ENCODE measurements at regions not wholly inside any gene's neighbourhood (a gene's known extent, or its start where the extent isn't known, plus 50 kb on each side); places are given as distances from the start of the nearest gene placed in this dataset.

DNA sequence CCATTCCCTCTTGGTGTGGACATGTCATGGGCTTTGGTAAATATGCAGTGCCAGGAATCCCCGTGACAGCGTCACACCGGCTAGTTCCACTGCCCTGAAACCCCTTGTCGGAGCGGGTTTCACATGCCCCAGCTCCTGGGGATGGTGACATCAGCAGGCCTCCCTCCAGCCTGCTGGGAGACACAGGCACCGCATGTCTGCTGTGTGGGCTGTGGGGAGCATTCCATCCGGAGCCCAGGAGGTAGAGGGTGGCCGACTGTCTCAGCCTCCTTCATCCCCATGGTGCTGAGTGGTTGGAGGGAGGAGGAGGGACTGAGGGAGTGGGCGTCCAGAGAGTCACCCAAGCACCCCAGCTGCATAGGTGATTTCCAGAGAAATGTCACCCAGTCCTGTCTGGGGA lies 1161.1 kb downstream of the BRD1 start:
- ATAC-seq (no peak), DNase-seq (peak in 1 of 2 donors; percentile 30)
- intact Hi-C loops (cut with DNase I) = no loop called here
- Histone ChIP-seq H3K4me3 (no peak overlapping the region), H3K9me3 (peaks cover 7% of the 10 kb centered on the region), H3K27me3 (ENCODE audit: insufficient read depth in 3 of 3, low read length in 2 of 3) (peaks cover 0 to 2% (median 0%) of the 10 kb centered on the region in 3 donors), H3K4me1 (no peaks in the 10 kb centered on the region), H3K36me3 (ENCODE audit: insufficient read depth in 1 of 2, low read depth in 1 of 2) (no peaks in the 10 kb centered on the region), H3K27ac (no peak overlapping the region)
- TF ChIP-seq, protein P1, sequence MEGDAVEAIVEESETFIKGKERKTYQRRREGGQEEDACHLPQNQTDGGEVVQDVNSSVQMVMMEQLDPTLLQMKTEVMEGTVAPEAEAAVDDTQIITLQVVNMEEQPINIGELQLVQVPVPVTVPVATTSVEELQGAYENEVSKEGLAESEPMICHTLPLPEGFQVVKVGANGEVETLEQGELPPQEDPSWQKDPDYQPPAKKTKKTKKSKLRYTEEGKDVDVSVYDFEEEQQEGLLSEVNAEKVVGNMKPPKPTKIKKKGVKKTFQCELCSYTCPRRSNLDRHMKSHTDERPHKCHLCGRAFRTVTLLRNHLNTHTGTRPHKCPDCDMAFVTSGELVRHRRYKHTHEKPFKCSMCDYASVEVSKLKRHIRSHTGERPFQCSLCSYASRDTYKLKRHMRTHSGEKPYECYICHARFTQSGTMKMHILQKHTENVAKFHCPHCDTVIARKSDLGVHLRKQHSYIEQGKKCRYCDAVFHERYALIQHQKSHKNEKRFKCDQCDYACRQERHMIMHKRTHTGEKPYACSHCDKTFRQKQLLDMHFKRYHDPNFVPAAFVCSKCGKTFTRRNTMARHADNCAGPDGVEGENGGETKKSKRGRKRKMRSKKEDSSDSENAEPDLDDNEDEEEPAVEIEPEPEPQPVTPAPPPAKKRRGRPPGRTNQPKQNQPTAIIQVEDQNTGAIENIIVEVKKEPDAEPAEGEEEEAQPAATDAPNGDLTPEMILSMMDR (IDR thresholded peaks at IDR 0.05) = no peak
- WGBS, 3 donors = 51 to 72% (median 63%) methylated on average over 9 of the region's 9 CpGs

DNA sequence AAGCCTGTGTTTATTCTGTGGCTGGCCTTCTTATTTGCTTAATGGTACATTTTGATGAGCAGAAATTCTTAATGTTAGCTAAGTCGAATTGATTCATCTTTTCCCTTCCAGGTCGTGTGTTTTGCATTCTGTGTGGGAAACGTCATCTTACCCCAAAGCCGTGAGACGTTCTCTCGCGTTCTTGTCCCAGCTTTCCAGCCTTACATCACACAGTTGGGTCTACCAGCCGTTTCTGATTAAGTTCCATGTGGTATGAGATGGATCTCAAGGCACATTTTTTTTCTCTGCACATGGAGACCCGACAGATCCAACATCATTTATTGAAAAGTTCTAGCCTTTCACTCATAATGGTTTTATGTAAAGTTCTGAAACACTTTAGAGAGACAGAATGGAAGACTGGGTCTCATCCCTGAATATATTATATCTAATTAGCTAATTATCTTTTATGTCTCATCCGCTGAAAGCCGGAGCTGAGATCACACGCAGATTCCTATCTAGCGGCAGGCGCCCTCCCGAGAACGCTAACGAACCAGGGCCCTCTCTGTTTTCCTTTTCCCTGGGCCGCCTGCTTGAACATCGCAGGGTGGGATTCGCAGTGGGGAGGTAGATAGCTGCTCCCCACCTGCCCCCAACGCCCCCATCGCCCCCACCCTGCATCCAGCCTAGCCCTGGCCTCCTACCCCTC lies 1162.2 kb downstream of the BRD1 start:
- WGBS, 3 donors = 80 to 86% (median 82%) methylated on average over 22 of the region's 22 CpGs
- Histone ChIP-seq H3K4me1 (no peaks in the 10 kb centered on the region), H3K36me3 (ENCODE audit: insufficient read depth in 1 of 2, low read depth in 1 of 2) (no peaks in the 10 kb centered on the region), H3K9me3 (peaks cover 7% of the 10 kb centered on the region), H3K27ac (no peak overlapping the region), H3K27me3 (ENCODE audit: insufficient read depth in 3 of 3, low read length in 2 of 3) (peaks cover 0 to 2% (median 0%) of the 10 kb centered on the region in 3 donors), H3K4me3 (no peak overlapping the region)
- TF ChIP-seq, protein P1 (IDR thresholded peaks at IDR 0.05) = no peak
- ATAC-seq = no peak
- DNase-seq = peak in 1 of 2 donors; percentile 8
- intact Hi-C loops (cut with DNase I) = no loop called here

DNA sequence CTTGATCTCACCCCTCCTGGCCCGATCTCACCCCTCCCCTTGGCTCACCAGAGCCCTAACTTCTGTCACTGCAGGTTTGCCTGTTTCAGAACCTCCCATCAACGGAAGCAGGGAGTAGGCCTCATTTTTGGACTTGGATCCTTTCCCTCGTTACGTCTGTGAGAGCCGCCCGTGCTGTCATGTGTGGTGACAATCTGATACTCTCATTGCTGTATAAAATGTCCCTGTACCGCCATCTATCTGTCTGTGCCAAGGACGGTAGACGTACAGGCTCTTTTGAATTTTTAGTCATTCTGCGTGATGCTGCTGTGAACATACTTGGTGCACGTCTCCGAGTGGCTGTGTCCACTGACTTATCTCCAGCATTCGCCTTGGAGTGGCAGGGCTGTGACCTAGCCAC lies 1163.1 kb downstream of the BRD1 start:
- Histone ChIP-seq H3K9me3 (peaks cover 7% of the 10 kb centered on the region), H3K4me3 (no peak overlapping the region), H3K4me1 (no peaks in the 10 kb centered on the region), H3K27ac (no peak overlapping the region), H3K36me3 (ENCODE audit: insufficient read depth in 1 of 2, low read depth in 1 of 2) (no peaks in the 10 kb centered on the region), H3K27me3 (ENCODE audit: insufficient read depth in 3 of 3, low read length in 2 of 3) (peaks cover 0 to 2% (median 0%) of the 10 kb centered on the region in 3 donors)
- 80 to 85% (median 83%) methylated on average over 13 of the region's 13 CpGs for WGBS, 3 donors
- TF ChIP-seq, protein P1 (IDR thresholded peaks at IDR 0.05) = no peak
- DNase-seq = peak in 1 of 2 donors; percentile 4
- no peak for ATAC-seq
- intact Hi-C loops (cut with DNase I) = no loop called here

DNA sequence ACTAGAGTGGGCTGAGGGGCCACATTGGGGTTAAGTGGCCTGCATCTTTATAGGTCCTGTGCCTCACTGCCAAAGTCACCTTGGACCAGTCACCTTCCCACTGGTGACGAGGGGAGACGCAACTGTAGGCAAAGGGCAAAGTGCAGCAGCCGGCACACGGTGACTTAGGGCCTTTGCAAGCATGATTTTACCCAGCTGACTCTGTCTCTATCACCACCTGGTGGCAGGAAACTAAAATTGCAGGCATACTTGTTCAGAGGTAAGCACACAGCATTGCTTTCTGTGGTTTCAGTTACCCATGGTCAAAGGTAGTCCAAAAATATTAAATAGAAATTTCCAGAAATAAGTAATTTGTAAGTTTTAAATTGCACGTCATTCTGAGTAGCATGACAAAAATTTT lies 1164.4 kb downstream of the BRD1 start:
- WGBS, 3 donors = 66 to 73% (median 68%) methylated on average over 5 of the region's 5 CpGs
- peak in 1 of 2 donors; percentile 38 for DNase-seq
- no peaks in the 10 kb centered on the region for H3K27me3 ChIP-seq (ENCODE audit: insufficient read depth in 3 of 3, low read length in 2 of 3)
- H3K4me3 ChIP-seq = no peak overlapping the region
- intact Hi-C loops (cut with DNase I) = no loop called here
- TF ChIP-seq, protein P1 (IDR thresholded peaks at IDR 0.05) = peak; percentile 13
- ATAC-seq = no peak
- peaks cover 7% of the 10 kb centered on the region for H3K9me3 ChIP-seq
- H3K27ac ChIP-seq = no peak overlapping the region
- H3K4me1 ChIP-seq = no peaks in the 10 kb centered on the region
- no peaks in the 10 kb centered on the region for H3K36me3 ChIP-seq (ENCODE audit: insufficient read depth in 1 of 2, low read depth in 1 of 2)

Data from psoas muscle (tissue), 7 donors.